B cell (primary cell): ENCODE measurements at regions not wholly inside any gene's neighbourhood (a gene's known extent, or its start where the extent isn't known, plus 50 kb on each side); places are given as distances from the start of the nearest gene placed in this dataset.

Experiments used
- ATAC-seq: fragments of 200-7000 bp; cut with Tn5 transposase; one replicate; pipeline ENCODE4 v1.10.0; 2021; ENCODE audit warnings: low read depth, mild to moderate bottlenecking, moderate number of reproducible peaks, moderate library complexity
- CTCF ChIA-PET: fragments of 350-600 bp; sonication (Branson Sonifier 250); formaldehyde crosslinking; loops from one replicate; lab custom pipeline; 2021; ENCODE audit warnings: antibody characterized with exemption, inconsistent platforms; lab: Charles Lee
- POLR2A ChIA-PET: fragments of 350-600 bp; sonication (Branson Sonifier 250); formaldehyde crosslinking; loops from one replicate; lab custom pipeline; 2021; ENCODE audit warnings: antibody characterized with exemption; lab: Charles Lee
- DNase-seq: peaks from one replicate; pipeline ENCODE4 v3.0.0; 2013
- H2AFZ ChIP-seq: 2 replicates; pipeline ENCODE4 v1.6.1; 2012; ENCODE audit warnings: mild to moderate bottlenecking, low read depth, low read length; ENCODE audit not compliant: insufficient read depth, poor library complexity, severe bottlenecking
- H3K27ac ChIP-seq, 2 donors: 1 replicate in 1 of 2; 2 replicates in 1 of 2; pipeline ENCODE4 v1.5.1; 2012 to 2013; ENCODE audit warnings: low read length in 2 of 2, mild to moderate bottlenecking in 2 of 2, moderate library complexity in 1 of 2
- H3K27me3 ChIP-seq, 4 experiments: fragments of 200-600 bp in 1 of 4; sonication (generic) in 1 of 4; replicated peaks in 1 of 4; 1 replicate in 2 of 4; 2 replicates in 2 of 4; pipeline versions ENCODE4 v1.6.1 to v1.7.0; 2013 to 2016; ENCODE audit warnings: low read length in 3 of 4, mild to moderate bottlenecking in 2 of 4, mixed read lengths in 1 of 4, moderate library complexity in 1 of 4; ENCODE audit not compliant: insufficient read depth in 4 of 4, control insufficient read depth in 3 of 4; ENCODE audit errors: control extremely low read depth in 1 of 4
- H3K36me3 ChIP-seq, 2 experiments: replicated peaks in 1 of 2; 1 replicate in 1 of 2; 2 replicates in 1 of 2; pipeline versions ENCODE4 v1.6.1 to v1.7.1; 2013; ENCODE audit warnings: low read length in 1 of 2; ENCODE audit not compliant: insufficient read depth in 2 of 2, control insufficient read depth in 1 of 2; ENCODE audit errors: control extremely low read depth in 1 of 2, extremely low read depth in 1 of 2
- H3K4me1 ChIP-seq, 2 donors: fragments of 200-600 bp in 1 of 2; sonication (generic) in 1 of 2; 1 replicate in 1 of 2; 2 replicates in 1 of 2; pipeline versions ENCODE4 v1.5.1 to v1.6.1; 2013 to 2017; ENCODE audit warnings: low read length in 2 of 2; ENCODE audit not compliant: control insufficient read depth in 2 of 2, insufficient read depth in 2 of 2
- H3K4me2 ChIP-seq: replicated peaks from 2 replicates; pipeline ENCODE3; 2012; ENCODE audit warnings: mild to moderate bottlenecking, low read depth, low read length; ENCODE audit not compliant: poor library complexity, severe bottlenecking
- H3K4me3 ChIP-seq, 5 experiments: fragments of 200-600 bp in 1 of 5; sonication (generic) in 1 of 5; 1 replicate in 3 of 5; 2 replicates in 2 of 5; pipeline versions ENCODE4 v1.5.1 to v1.7.0; 2011 to 2016; ENCODE audit warnings: low read length in 4 of 5, mild to moderate bottlenecking in 4 of 5, low read depth in 2 of 5, control low read depth in 1 of 5, moderate library complexity in 1 of 5; ENCODE audit not compliant: insufficient read depth in 1 of 5; ENCODE audit errors: control extremely low read depth in 1 of 5, extremely low read depth in 1 of 5
- H3K79me2 ChIP-seq: fragments of 200-600 bp; sonication (generic); one replicate; pipeline ENCODE4 v1.6.0; 2016; ENCODE audit warnings: low read length; ENCODE audit not compliant: control insufficient read depth, insufficient read depth
- H3K9ac ChIP-seq: fragments of 200-600 bp; sonication (generic); 2 replicates; pipeline ENCODE4 v1.6.1; 2017; ENCODE audit warnings: mild to moderate bottlenecking, low read length, moderate library complexity
- H3K9me3 ChIP-seq, 3 donors: one replicate each; pipeline versions ENCODE4 v1.6.1 to v1.7.1; 2013; ENCODE audit warnings: low read length in 2 of 3; ENCODE audit not compliant: control insufficient read depth in 2 of 3, insufficient read depth in 1 of 3; ENCODE audit errors: control extremely low read depth in 1 of 3
- H4K20me1 ChIP-seq: 2 replicates; pipeline ENCODE4 v1.6.0; 2012; ENCODE audit warnings: mild to moderate bottlenecking, low read length; ENCODE audit not compliant: insufficient read depth, control insufficient read depth, poor library complexity, severe bottlenecking
- H3K27ac Mint-ChIP-seq: one replicate; pipeline ENCODE4 v1.8.0; 2021; ENCODE audit warnings: mixed read lengths
- H3K27me3 Mint-ChIP-seq: one replicate; pipeline ENCODE4 v1.8.0; 2021; ENCODE audit warnings: mixed read lengths
- H3K4me1 Mint-ChIP-seq: one replicate; pipeline ENCODE4 v1.8.0; 2021; ENCODE audit warnings: mixed read lengths
- H3K4me3 Mint-ChIP-seq: one replicate; pipeline ENCODE4 v1.8.0; 2021; ENCODE audit warnings: mixed read lengths
- H3K9me3 Mint-ChIP-seq: one replicate; pipeline ENCODE4 v1.8.0; 2022; ENCODE audit warnings: mixed read lengths; ENCODE audit not compliant: insufficient read depth
- CTCF ChIP-seq: fragments of 200-600 bp; IDR thresholded peaks from one replicate; pipeline ENCODE4 v1.8.0; 2022; ENCODE audit warnings: antibody characterized with exemption, mild to moderate bottlenecking
- EZH2 ChIP-seq: IDR thresholded peaks from 2 replicates; pipeline ENCODE4 v1.6.1; 2012; ENCODE audit warnings: borderline replicate concordance, low read depth, mild to moderate bottlenecking, moderate library complexity, low read length; ENCODE audit not compliant: insufficient read depth, poor library complexity, severe bottlenecking
- WGBS: methylation state at CpG from one replicate; pipeline ENCODE4 v1.1.5; 2013; ENCODE audit warnings: missing lambda C conversion rate; ENCODE audit not compliant: insufficient coverage; 5-methylcytosine and 5-hydroxymethylcytosine counted together
- intact Hi-C: fragments of 100-400 bp; cut with micrococcal nuclease; formaldehyde crosslinking; loops from one replicate; pipeline ENCODE4 v1.10.0; 2022

- H3K4me1 Mint-ChIP-seq, result no peaks in the 10 kb centered on the region
- no peak overlapping the region for H3K4me3 ChIP-seq
- no peaks in the 10 kb centered on the region for H3K27me3 Mint-ChIP-seq
- intact Hi-C loops, result no loop called here
- H3K27ac Mint-ChIP-seq, result no peak overlapping the region
- H3K79me2 ChIP-seq, result no peaks in the 10 kb centered on the region
- TF ChIP-seq EZH2 (no peak), CTCF (no peak)
- H3K27me3 ChIP-seq, result no peaks in the 10 kb centered on the region
- H3K4me1 ChIP-seq, result no peaks in the 10 kb centered on the region
- H3K9me3 Mint-ChIP-seq, result no peaks in the 10 kb centered on the region
- no peak overlapping the region for H3K9ac ChIP-seq
- H3K27ac ChIP-seq, result no peak overlapping the region
- no CpG with 5 or more reads among the region's 1 CpG for WGBS
- CTCF ChIA-PET, result no interaction called here
- no peak overlapping the region for H3K4me2 ChIP-seq
- no peak for ATAC-seq
- no peaks in the 10 kb centered on the region for H4K20me1 ChIP-seq
- POLR2A ChIA-PET, result no interaction called here
- no peak overlapping the region for H3K4me3 Mint-ChIP-seq
- peaks cover 0 to 1% (median 0%) of the 10 kb centered on the region in 3 donors for H3K9me3 ChIP-seq
- H2AFZ ChIP-seq, result no peak overlapping the region
- H3K36me3 ChIP-seq, result no peaks in the 10 kb centered on the region
- DNase-seq, result no peak
Measured at GRCh38 chr3:59546522-59546921, 496.7 kb upstream of the CFAP20DC start.

- Histone ChIP-seq H3K4me3 (no peak overlapping the region), H3K9me3 (peaks cover 0 to 1% (median 0%) of the 10 kb centered on the region in 3 donors), H3K79me2 (no peaks in the 10 kb centered on the region), H3K36me3 (no peaks in the 10 kb centered on the region), H3K9ac (no peak overlapping the region), H4K20me1 (no peaks in the 10 kb centered on the region), H3K4me2 (no peak overlapping the region), H2AFZ (no peak overlapping the region), H3K27me3 (no peaks in the 10 kb centered on the region), H3K27ac (no peak overlapping the region), H3K4me1 (no peaks in the 10 kb centered on the region)
- no peak overlapping the region for H3K27ac Mint-ChIP-seq
- ChIA-PET CTCF (no interaction called here), POLR2A (no interaction called here)
- H3K9me3 Mint-ChIP-seq, result no peaks in the 10 kb centered on the region
- no peak overlapping the region for H3K4me3 Mint-ChIP-seq
- DNase-seq (no peak), ATAC-seq (no peak)
- TF ChIP-seq CTCF, result no peak
- 71% methylated on average over 1 of the region's 1 CpG for WGBS
- no peaks in the 10 kb centered on the region for H3K27me3 Mint-ChIP-seq
- peaks cover 3% of the 10 kb centered on the region for H3K4me1 Mint-ChIP-seq
- intact Hi-C loops, result no loop called here
Measured at GRCh38 chr3:59545374-59545773, 495.5 kb upstream of the CFAP20DC start.
